K562 (cell line): ENCODE measurements at regions not wholly inside any gene's neighbourhood (a gene's known extent, or its start where the extent isn't known, plus 50 kb on each side); places are given as distances from the start of the nearest gene placed in this dataset.

ENCODE experiments used
- NONO ChIP-seq, 2 experiments: fragments of 200-400 bp in 1 of 2; fragments of 450-650 bp in 1 of 2; formaldehyde crosslinking in 1 of 2; IDR thresholded peaks; 2 replicates each; pipeline ENCODE4 v1.6.1; 2017; ENCODE audit warnings: low read depth in 2 of 2, mild to moderate bottlenecking in 2 of 2, moderate library complexity in 2 of 2, low read length in 1 of 2
- SIN3A ChIP-seq, 2 experiments: fragments of 150-350 bp in 1 of 2; IDR thresholded peaks; 2 replicates each; pipeline ENCODE4 v1.6.1; 2011 to 2016; ENCODE audit warnings: borderline replicate concordance in 2 of 2, low read depth in 2 of 2, low read length in 2 of 2, mild to moderate bottlenecking in 2 of 2, moderate library complexity in 2 of 2; ENCODE audit not compliant: control insufficient read depth in 1 of 2
- SMC3 ChIP-seq: conservative IDR thresholded peaks from 2 replicates; pipeline ENCODE4 v1.6.1; 2011; ENCODE audit warnings: low read depth, low read length, improper control_type of control experiment; ENCODE audit not compliant: insufficient read depth
- TF ChIP-seq, protein P1 (sequence below), 2 experiments: IDR thresholded peaks; 2 replicates each; pipeline ENCODE4 v1.6.1; 2011; ENCODE audit warnings: borderline replicate concordance in 1 of 2, control low read depth in 1 of 2, low read depth in 1 of 2, low read length in 1 of 2, mild to moderate bottlenecking in 1 of 2, mixed read lengths in 1 of 2, moderate library complexity in 1 of 2; ENCODE audit not compliant: insufficient read depth in 1 of 2, insufficient read length in 1 of 2, poor library complexity in 1 of 2, severe bottlenecking in 1 of 2; ENCODE audit errors: extremely low read depth in 1 of 2

DNA sequence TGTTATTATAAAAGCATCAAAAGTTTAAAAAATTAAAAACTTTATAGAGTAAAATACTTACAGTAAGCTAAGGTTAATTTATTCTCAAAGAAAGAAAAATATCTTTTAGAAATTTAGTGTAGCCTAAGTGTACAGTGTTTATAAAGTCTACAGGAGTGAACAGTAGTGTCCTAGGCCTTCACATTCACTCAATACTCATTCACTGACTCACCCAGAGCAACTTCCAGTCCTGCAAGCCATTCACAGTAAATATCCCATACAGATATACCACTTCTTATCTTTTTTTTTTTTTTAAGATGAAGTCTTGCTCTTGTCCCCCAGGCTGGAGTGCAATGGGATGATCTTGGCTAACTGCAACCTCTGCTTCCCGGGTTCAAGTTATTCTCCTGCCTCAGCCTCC, 73.1 kb upstream of the FST start:
- TF ChIP-seq NONO (IDR thresholded peaks at IDR 0.05; ENCODE audit: low read depth in 2 of 2, low read length in 1 of 2), result no peak
- TF ChIP-seq, protein P1, sequence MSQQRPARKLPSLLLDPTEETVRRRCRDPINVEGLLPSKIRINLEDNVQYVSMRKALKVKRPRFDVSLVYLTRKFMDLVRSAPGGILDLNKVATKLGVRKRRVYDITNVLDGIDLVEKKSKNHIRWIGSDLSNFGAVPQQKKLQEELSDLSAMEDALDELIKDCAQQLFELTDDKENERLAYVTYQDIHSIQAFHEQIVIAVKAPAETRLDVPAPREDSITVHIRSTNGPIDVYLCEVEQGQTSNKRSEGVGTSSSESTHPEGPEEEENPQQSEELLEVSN (IDR thresholded peaks at IDR 0.05; ENCODE audit: borderline replicate concordance in 1 of 2, extremely low read depth in 1 of 2, insufficient read depth in 1 of 2, insufficient read length in 1 of 2, low read depth in 1 of 2, low read length in 1 of 2, poor library complexity in 1 of 2, severe bottlenecking in 1 of 2), result no peak
- no peak for TF ChIP-seq SMC3
- no peak for TF ChIP-seq SIN3A (IDR thresholded peaks at IDR 0.05; ENCODE audit: borderline replicate concordance in 2 of 2, control insufficient read depth in 1 of 2, low read depth in 2 of 2, low read length in 2 of 2)
